OCI-LY7 (cell line): ENCODE measurements at regions not wholly inside any gene's neighbourhood (a gene's known extent, or its start where the extent isn't known, plus 50 kb on each side); places are given as distances from the start of the nearest gene placed in this dataset.

Experiments
- BruUV-seq: library from RNA; stranded (reverse); fragments of 400-500 nt; replicated peaks from 2 replicates; lab custom pipeline; 2021; lab: Mats Ljungman, UMichigan
- CTCF ChIA-PET: fragments of 300-600 bp; sonication (Branson Sonifier 250); formaldehyde crosslinking; loops from one replicate; lab custom pipeline; 2022; ENCODE audit warnings: antibody characterized with exemption; ENCODE audit not compliant: unreplicated experiment; lab: Charles Lee
- POLR2A ChIA-PET: fragments of 300-600 bp; sonication (Branson Sonifier 250); formaldehyde crosslinking; loops from one replicate; lab custom pipeline; 2022; ENCODE audit warnings: antibody characterized with exemption; lab: Charles Lee
- DNase-seq: peaks from one replicate; pipeline ENCODE4 v3.0.0-alpha.2; 2015; ENCODE audit warnings: low spot score
- H2AFZ ChIP-seq: fragments of 200-600 bp; sonication (generic), shearing (Covaris generic); 2 replicates; pipeline ENCODE4 v1.6.1; 2014; ENCODE audit warnings: mild to moderate bottlenecking, antibody characterized with exemption, low read length, moderate library complexity
- H3K27ac ChIP-seq: fragments of 200-600 bp; sonication (generic); 2 replicates; pipeline ENCODE4 v1.5.1; 2014; ENCODE audit warnings: mixed run types, low read depth, mild to moderate bottlenecking, moderate library complexity, low read length, inconsistent platforms; ENCODE audit not compliant: poor library complexity, severe bottlenecking
- H3K36me3 ChIP-seq: fragments of 200-600 bp; sonication (generic); 2 replicates; pipeline ENCODE4 v1.6.1; 2014; ENCODE audit warnings: mild to moderate bottlenecking, antibody characterized with exemption, low read length, moderate library complexity, mixed read lengths; ENCODE audit not compliant: insufficient read depth
- H3K4me1 ChIP-seq: fragments of 200-600 bp; sonication (generic); 2 replicates; pipeline ENCODE4 v1.5.1; 2014; ENCODE audit warnings: mild to moderate bottlenecking, low read length; ENCODE audit not compliant: insufficient read depth, poor library complexity, severe bottlenecking
- H3K4me2 ChIP-seq: fragments of 200-600 bp; sonication (generic); 2 replicates; pipeline ENCODE4 v1.6.1; 2014; ENCODE audit warnings: mild to moderate bottlenecking, low read length
- H3K4me3 ChIP-seq: fragments of 200-600 bp; sonication (generic); 2 replicates; pipeline ENCODE4 v1.5.1; 2014; ENCODE audit warnings: mild to moderate bottlenecking, low read depth, low read length; ENCODE audit not compliant: poor library complexity, severe bottlenecking
- H3K79me2 ChIP-seq: fragments of 200-600 bp; sonication (generic); 2 replicates; pipeline ENCODE4 v1.6.1; 2016; ENCODE audit warnings: low read depth, mild to moderate bottlenecking, low read length, moderate library complexity, mixed read lengths; ENCODE audit not compliant: insufficient read depth
- H3K9me2 ChIP-seq: fragments of 200-600 bp; sonication (generic); 2 replicates; pipeline ENCODE4 v1.6.1; 2016; ENCODE audit warnings: mild to moderate bottlenecking, low read length, mixed read lengths; ENCODE audit not compliant: insufficient read depth
- H3K9me3 ChIP-seq: fragments of 200-600 bp; sonication (generic); 2 replicates; pipeline ENCODE4 v1.6.1; 2014; ENCODE audit warnings: mild to moderate bottlenecking, mixed run types, low read length, mixed read lengths
- H4K20me1 ChIP-seq: fragments of 200-600 bp; sonication (generic); 2 replicates; pipeline ENCODE4 v1.6.1; 2014; ENCODE audit warnings: mild to moderate bottlenecking, antibody characterized with exemption, low read length, moderate library complexity, mixed read lengths; ENCODE audit not compliant: insufficient read depth
- EZH2phosphoT487 ChIP-seq: fragments of 200-600 bp; sonication (generic); IDR thresholded peaks from 2 replicates; pipeline ENCODE4 v1.6.1; 2018; ENCODE audit warnings: low read depth, borderline replicate concordance, mild to moderate bottlenecking, mixed run types, antibody characterized with exemption, low read length, moderate library complexity, mixed read lengths
- intact Hi-C: fragments of 100-400 bp; cut with micrococcal nuclease; formaldehyde crosslinking; loops from one replicate; pipeline ENCODE4 v1.10.0; 2022; ENCODE audit not compliant: unreplicated experiment
- TF ChIP-seq, protein P1 (sequence below): fragments of 200-600 bp; sonication (generic); conservative IDR thresholded peaks from 2 replicates; pipeline ENCODE4 v1.5.1; 2014; ENCODE audit warnings: mild to moderate bottlenecking, antibody characterized with exemption, low read length, moderate library complexity, mixed read lengths

DNA sequence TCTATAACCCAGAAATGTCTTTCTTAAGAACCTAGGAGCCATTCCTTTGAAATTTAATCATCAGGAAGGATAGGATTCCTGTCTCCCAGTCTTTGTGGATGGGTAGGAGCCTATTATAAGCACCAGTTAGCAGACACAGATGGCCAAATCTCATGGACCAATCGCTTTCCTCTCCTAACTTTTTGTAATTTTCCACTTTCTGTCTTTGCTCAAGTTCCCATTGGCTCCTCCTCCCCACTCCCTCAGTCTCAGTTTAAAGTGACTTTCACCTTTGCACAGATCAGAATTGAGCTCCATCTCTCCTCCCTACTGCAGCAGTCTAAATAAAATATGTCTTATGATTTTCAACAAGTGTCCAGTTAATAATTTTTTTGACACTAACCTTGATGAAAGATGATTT, 192.3 kb downstream of the HS3ST3A1 start:
- H3K9me2 ChIP-seq, result no peaks in the 10 kb centered on the region
- no TSS peak for BruUV-seq
- no peaks in the 10 kb centered on the region for H4K20me1 ChIP-seq
- H3K79me2 ChIP-seq, result no peaks in the 10 kb centered on the region
- H3K4me1 ChIP-seq, result no peaks in the 10 kb centered on the region
- intact Hi-C loops, result no loop called here
- H3K4me2 ChIP-seq, result no peak overlapping the region
- H3K36me3 ChIP-seq, result no peaks in the 10 kb centered on the region
- ChIA-PET POLR2A (no interaction called here), CTCF (no interaction called here)
- H2AFZ ChIP-seq, result no peak overlapping the region
- no peak overlapping the region for H3K4me3 ChIP-seq
- TF ChIP-seq, protein P1, sequence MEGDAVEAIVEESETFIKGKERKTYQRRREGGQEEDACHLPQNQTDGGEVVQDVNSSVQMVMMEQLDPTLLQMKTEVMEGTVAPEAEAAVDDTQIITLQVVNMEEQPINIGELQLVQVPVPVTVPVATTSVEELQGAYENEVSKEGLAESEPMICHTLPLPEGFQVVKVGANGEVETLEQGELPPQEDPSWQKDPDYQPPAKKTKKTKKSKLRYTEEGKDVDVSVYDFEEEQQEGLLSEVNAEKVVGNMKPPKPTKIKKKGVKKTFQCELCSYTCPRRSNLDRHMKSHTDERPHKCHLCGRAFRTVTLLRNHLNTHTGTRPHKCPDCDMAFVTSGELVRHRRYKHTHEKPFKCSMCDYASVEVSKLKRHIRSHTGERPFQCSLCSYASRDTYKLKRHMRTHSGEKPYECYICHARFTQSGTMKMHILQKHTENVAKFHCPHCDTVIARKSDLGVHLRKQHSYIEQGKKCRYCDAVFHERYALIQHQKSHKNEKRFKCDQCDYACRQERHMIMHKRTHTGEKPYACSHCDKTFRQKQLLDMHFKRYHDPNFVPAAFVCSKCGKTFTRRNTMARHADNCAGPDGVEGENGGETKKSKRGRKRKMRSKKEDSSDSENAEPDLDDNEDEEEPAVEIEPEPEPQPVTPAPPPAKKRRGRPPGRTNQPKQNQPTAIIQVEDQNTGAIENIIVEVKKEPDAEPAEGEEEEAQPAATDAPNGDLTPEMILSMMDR, result no peak
- no peak for TF ChIP-seq EZH2phosphoT487
- H3K9me3 ChIP-seq, result no peaks in the 10 kb centered on the region
- DNase-seq, result no peak
- H3K27ac ChIP-seq, result no peak overlapping the region

DNA sequence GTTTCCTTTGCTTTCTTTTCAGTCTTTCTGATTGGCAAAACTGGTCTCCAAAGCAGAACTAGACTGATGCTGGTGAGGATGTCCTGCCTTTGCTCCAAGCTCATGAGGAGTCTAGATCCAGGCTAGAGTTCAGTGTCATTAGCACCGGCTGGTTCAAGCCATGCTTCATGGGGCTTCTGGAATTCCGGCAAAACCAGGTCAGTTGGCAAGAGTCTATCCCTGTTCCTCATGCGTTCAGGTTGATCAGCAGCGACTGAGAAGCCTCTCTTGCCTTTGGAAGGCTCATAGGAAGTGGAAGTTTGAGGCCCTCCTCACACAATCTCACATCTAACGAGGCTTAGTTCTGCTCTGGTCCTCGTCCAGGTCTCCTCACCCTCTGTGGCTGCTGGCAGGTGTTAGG, 194.3 kb downstream of the HS3ST3A1 start:
- Histone ChIP-seq H4K20me1 (no peaks in the 10 kb centered on the region), H2AFZ (no peak overlapping the region), H3K9me3 (no peaks in the 10 kb centered on the region), H3K4me1 (no peaks in the 10 kb centered on the region), H3K36me3 (no peaks in the 10 kb centered on the region), H3K27ac (no peak overlapping the region), H3K79me2 (no peaks in the 10 kb centered on the region), H3K4me2 (no peak overlapping the region), H3K4me3 (no peak overlapping the region), H3K9me2 (no peaks in the 10 kb centered on the region)
- TF ChIP-seq, protein P1, result no peak
- no peak for TF ChIP-seq EZH2phosphoT487
- no peak for DNase-seq
- POLR2A ChIA-PET, result no interaction called here
- CTCF ChIA-PET, result no interaction called here
- BruUV-seq, result no TSS peak
- intact Hi-C loops, result no loop called here

DNA sequence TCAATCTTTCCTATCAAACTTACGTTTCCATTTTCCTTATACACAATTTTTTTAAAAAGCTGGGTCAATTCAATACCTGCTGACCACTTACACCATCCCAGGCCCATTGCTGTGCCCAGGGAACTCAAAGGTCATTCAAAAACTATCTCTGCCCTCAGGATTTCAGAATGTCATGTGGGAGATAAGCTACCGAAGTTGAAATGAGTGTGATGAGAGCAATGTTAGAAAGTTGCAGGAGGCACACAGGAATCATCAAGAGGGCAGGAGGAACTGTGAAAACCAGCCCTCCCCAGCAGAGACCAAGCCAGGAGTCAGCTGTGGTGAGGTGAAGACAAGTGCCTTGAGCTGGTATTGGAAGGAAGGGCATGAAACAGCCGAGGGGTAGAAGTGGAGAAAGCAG, 195.9 kb downstream of the HS3ST3A1 start:
- no peaks in the 10 kb centered on the region for H3K9me2 ChIP-seq
- no peak overlapping the region for H2AFZ ChIP-seq
- ChIA-PET CTCF (no interaction called here), POLR2A (no interaction called here)
- H3K4me1 ChIP-seq, result no peaks in the 10 kb centered on the region
- H3K79me2 ChIP-seq, result no peaks in the 10 kb centered on the region
- H3K4me3 ChIP-seq, result no peak overlapping the region
- H3K4me2 ChIP-seq, result no peak overlapping the region
- H4K20me1 ChIP-seq, result no peaks in the 10 kb centered on the region
- no peak for DNase-seq
- no TSS peak for BruUV-seq
- no peaks in the 10 kb centered on the region for H3K9me3 ChIP-seq
- no peaks in the 10 kb centered on the region for H3K36me3 ChIP-seq
- intact Hi-C loops, result no loop called here
- H3K27ac ChIP-seq, result no peak overlapping the region
- TF ChIP-seq, protein P1, result no peak
- TF ChIP-seq EZH2phosphoT487, result no peak
